Transverse colon (tissue), 4 donors: ENCODE measurements at regions not wholly inside any gene's neighbourhood (a gene's known extent, or its start where the extent isn't known, plus 50 kb on each side); places are given as distances from the start of the nearest gene placed in this dataset.

Source experiments
- DNase-seq: peaks from one replicate; pipeline ENCODE4 v3.0.0-alpha.2; 2019
- H3K27ac ChIP-seq, 4 donors: fragments of 200-600 bp; sonication (generic); 2 replicates each; pipeline ENCODE4 v1.5.1; 2016 to 2018; ENCODE audit warnings: inconsistent platforms in 4 of 4
- H3K27me3 ChIP-seq: fragments of 200-600 bp; sonication (generic); 2 replicates; pipeline ENCODE4 v1.5.1; 2017; ENCODE audit warnings: inconsistent platforms
- H3K36me3 ChIP-seq, 4 donors: fragments of 200-600 bp; sonication (generic); 2 replicates each; pipeline ENCODE4 v1.5.1; 2017 to 2019; ENCODE audit warnings: inconsistent platforms in 4 of 4
- H3K4me1 ChIP-seq, 4 donors: fragments of 200-600 bp; sonication (generic); 2 replicates each; pipeline ENCODE4 v1.5.1; 2017 to 2020; ENCODE audit warnings: inconsistent platforms in 4 of 4
- H3K4me3 ChIP-seq, 4 donors: fragments of 200-600 bp; sonication (generic); 1 replicate in 1 of 4; 2 replicates in 3 of 4; pipeline versions ENCODE4 v1.5.1 to v1.6.1; 2017 to 2019; ENCODE audit warnings: inconsistent platforms in 4 of 4
- H3K9me3 ChIP-seq, 2 donors: fragments of 200-600 bp; sonication (generic); 2 replicates each; pipeline ENCODE4 v1.5.1; 2017 to 2019; ENCODE audit warnings: inconsistent platforms in 2 of 2
- CTCF ChIP-seq, 5 experiments: fragments of 200-600 bp in 3 of 5; fragments of 450-650 bp in 2 of 5; sonication (generic) in 3 of 5; IDR thresholded peaks; 1 replicate in 2 of 5; 2 replicates in 3 of 5; pipeline ENCODE4 v1.5.1; 2016 to 2017; ENCODE audit warnings: antibody characterized with exemption in 5 of 5, inconsistent platforms in 3 of 5, mild to moderate bottlenecking in 2 of 5, moderate library complexity in 1 of 5
- EP300 ChIP-seq: sonication (generic); formaldehyde crosslinking; IDR thresholded peaks from one replicate; pipeline ENCODE4 v1.6.1; 2017; ENCODE audit warnings: antibody characterized with exemption, low read depth
- POLR2A ChIP-seq: fragments of 450-650 bp; IDR thresholded peaks from one replicate; pipeline ENCODE4 v1.6.1; 2016; ENCODE audit warnings: antibody characterized with exemption, mild to moderate bottlenecking, moderate library complexity
- POLR2AphosphoS5 ChIP-seq, 3 donors: sonication (generic); formaldehyde crosslinking; IDR thresholded peaks; one replicate each; pipeline ENCODE4 v1.6.1; 2016; ENCODE audit warnings: antibody characterized with exemption in 3 of 3
- WGBS, 2 donors: methylation state at CpG; one replicate each; pipeline ENCODE4 v1.1.5; 2018; ENCODE audit warnings: low coverage in 1 of 2; 5-methylcytosine and 5-hydroxymethylcytosine counted together
- in situ Hi-C, 4 donors: fragments of 200-750 bp; cut with MboI; loops; one replicate each; pipeline versions ENCODE4 v1.15.0 to v1.15.1; 2017; ENCODE audit warnings: low sequenced_read_pairs in 3 of 4, low pct_ligation_motif_present in 1 of 4, low pct_unique_long_range_greater_than_20kb in 1 of 4
- intact Hi-C: fragments of 100-400 bp; cut with DNase I; formaldehyde crosslinking; loops from one replicate; pipeline ENCODE4 v1.15.1; 2023; ENCODE audit warnings: low total_unique reads

GRCh38 chr3:168604767-168605166, 509.0 kb upstream of the GOLIM4 start:
- intact Hi-C loops = no loop called here
- no peak overlapping the region for H3K27ac ChIP-seq
- no peak for TF ChIP-seq EP300
- TF ChIP-seq POLR2A = no peak
- TF ChIP-seq CTCF (IDR thresholded peaks at IDR 0.05) = no peak
- no peak for TF ChIP-seq POLR2AphosphoS5 (IDR thresholded peaks at IDR 0.05)

GRCh38 chr3:168598250-168598649, 502.5 kb upstream of the GOLIM4 start:
- in situ Hi-C loops = no loop called here

More at GRCh38 chr3:168604767-168605166, 509.0 kb upstream of the GOLIM4 start:
- Histone ChIP-seq H3K36me3 (no peaks in the 10 kb centered on the region), H3K4me3 (no peak overlapping the region), H3K27me3 (no peaks in the 10 kb centered on the region), H3K9me3 (no peaks in the 10 kb centered on the region), H3K4me1 (no peaks in the 10 kb centered on the region)
- in situ Hi-C loops = no loop called here
- no peak for DNase-seq
- WGBS, 2 donors = 70 to 74% methylated on average over 3 of the region's 3 CpGs

GRCh38 chr3:168596175-168596823, 500.6 kb upstream of the GOLIM4 start:
- Histone ChIP-seq H3K36me3 (no peaks in the 10 kb centered on the region), H3K27ac (no peak overlapping the region), H3K9me3 (no peaks in the 10 kb centered on the region), H3K27me3 (no peaks in the 10 kb centered on the region), H3K4me1 (no peaks in the 10 kb centered on the region), H3K4me3 (no peak overlapping the region)
- intact Hi-C loops (no loop called here), in situ Hi-C loops (no loop called here)
- no peak for TF ChIP-seq POLR2AphosphoS5 (IDR thresholded peaks at IDR 0.05)
- TF ChIP-seq CTCF (IDR thresholded peaks at IDR 0.05) = no peak
- no peak for TF ChIP-seq EP300
- no peak for TF ChIP-seq POLR2A
- 67 to 76% methylated on average over 1 of the region's 1 CpG for WGBS, 2 donors
- DNase-seq = no peak

More at GRCh38 chr3:168598250-168598649, 502.5 kb upstream of the GOLIM4 start:
- Histone ChIP-seq H3K4me3 (no peak overlapping the region), H3K27me3 (no peaks in the 10 kb centered on the region), H3K36me3 (no peaks in the 10 kb centered on the region), H3K27ac (no peak overlapping the region), H3K4me1 (no peaks in the 10 kb centered on the region), H3K9me3 (no peaks in the 10 kb centered on the region)
- intact Hi-C loops = no loop called here
- no peak for DNase-seq
- TF ChIP-seq POLR2AphosphoS5 (IDR thresholded peaks at IDR 0.05) = no peak
- 92 to 93% methylated on average over 2 of the region's 2 CpGs for WGBS, 2 donors

- H3K9me3 ChIP-seq = no peaks in the 10 kb centered on the region
- TF ChIP-seq CTCF (IDR thresholded peaks at IDR 0.05) (no peak), POLR2A (no peak), POLR2AphosphoS5 (IDR thresholded peaks at IDR 0.05) (no peak), EP300 (no peak)
- intact Hi-C loops = no loop called here
- no peaks in the 10 kb centered on the region for H3K27me3 ChIP-seq
- DNase-seq = no peak
- no peaks in the 10 kb centered on the region for H3K36me3 ChIP-seq
- no peak overlapping the region for H3K4me3 ChIP-seq
- in situ Hi-C loops = no loop called here
- 75 to 92% methylated on average over 2 of the region's 2 CpGs for WGBS, 2 donors
- H3K4me1 ChIP-seq = no peaks in the 10 kb centered on the region
- no peak overlapping the region for H3K27ac ChIP-seq
Observed at GRCh38 chr3:168591587-168591986, 495.9 kb upstream of the GOLIM4 start.

GRCh38 chr3:168589376-168589775, 493.7 kb upstream of the GOLIM4 start:
- Histone ChIP-seq H3K9me3 (no peaks in the 10 kb centered on the region), H3K36me3 (no peaks in the 10 kb centered on the region), H3K4me1 (no peaks in the 10 kb centered on the region), H3K4me3 (no peak overlapping the region), H3K27ac (no peak overlapping the region), H3K27me3 (no peaks in the 10 kb centered on the region)
- in situ Hi-C loops = no loop called here
- DNase-seq = no peak
- WGBS, 2 donors = 84 to 100% methylated on average over 2 to 3 of the region's 3 CpGs
- TF ChIP-seq POLR2AphosphoS5 (IDR thresholded peaks at IDR 0.05) (no peak), POLR2A (no peak), CTCF (IDR thresholded peaks at IDR 0.05) (no peak), EP300 (no peak)
- intact Hi-C loops = no loop called here
